ENCODE measurements at regions not wholly inside any gene's neighbourhood (a gene's known extent, or its start where the extent isn't known, plus 50 kb on each side); places are given as distances from the start of the nearest gene placed in this dataset.

DNA sequence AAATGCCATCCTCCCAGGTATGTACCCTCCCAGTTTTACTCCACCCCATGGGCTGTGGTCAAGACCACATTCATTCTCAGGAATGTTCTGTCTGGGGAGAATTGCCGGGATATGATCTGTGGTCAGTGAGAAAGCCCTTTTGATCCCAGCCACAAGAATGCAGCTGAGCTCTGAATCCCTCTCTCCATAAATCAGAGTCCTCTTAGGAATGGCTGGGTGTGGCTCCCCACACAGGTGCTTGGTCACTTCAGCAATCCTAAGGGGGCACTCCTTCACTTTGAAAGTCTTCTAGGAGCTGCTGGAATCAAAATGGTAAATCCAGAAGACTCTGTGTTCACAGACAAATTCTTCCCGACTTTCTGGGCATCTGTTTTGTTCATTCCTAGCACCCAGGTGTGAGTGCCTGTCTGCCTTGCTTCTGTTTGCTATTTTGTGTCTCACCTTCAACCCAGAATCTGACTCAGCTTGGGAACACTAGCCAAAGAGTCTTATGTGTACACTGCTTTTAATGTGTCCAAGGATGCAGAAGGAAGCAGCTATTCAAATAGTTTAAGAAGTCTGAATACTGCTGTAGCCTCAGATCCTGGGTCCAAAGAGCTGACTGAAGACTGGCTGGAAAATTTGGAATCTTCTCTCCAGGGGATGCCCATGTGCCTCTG is 144.6 kb upstream of the CDKN3 start:
- H3K4me3 ChIP-seq (replicated peaks in 1 of 3; ENCODE audit: low read depth in 2 of 3, low read length in 3 of 3), result no peak overlapping the region
- H3K9me3 ChIP-seq (replicated peaks in 1 of 2; ENCODE audit: control insufficient read depth in 1 of 2, insufficient read depth in 1 of 2, low read length in 2 of 2), result no peaks in the 10 kb centered on the region
- intact Hi-C loops (cut with micrococcal nuclease), result no loop called here
- H4K20me1 ChIP-seq (ENCODE audit: insufficient read depth, low read length), result no peaks in the 10 kb centered on the region
- no peak overlapping the region for H3K27ac ChIP-seq (ENCODE audit: low read depth in 1 of 2, low read length in 2 of 2)
- H3K4me2 ChIP-seq (replicated peaks; ENCODE audit: extremely low read depth, low read length, poor library complexity, severe bottlenecking), result no peak overlapping the region
- no peaks in the 10 kb centered on the region for H3K79me2 ChIP-seq (ENCODE audit: insufficient read depth, low read length)
- 80% methylated on average over 1 of the region's 2 CpGs for WGBS (ENCODE audit: insufficient coverage)
- no peaks in the 10 kb centered on the region for H3K4me1 ChIP-seq (ENCODE audit: control insufficient read depth in 1 of 2, insufficient read depth in 2 of 2, low read length in 2 of 2)
- Mint-ChIP-seq H3K36me3 (no peaks in the 10 kb centered on the region), H3K27ac (no peak overlapping the region), H3K4me3 (no peak overlapping the region), H3K4me1 (no peaks in the 10 kb centered on the region), H3K9me3 (peaks cover 0 to 11% (median 1%) of the 10 kb centered on the region in 7 donors), H3K27me3 (ENCODE audit: low read depth in 3 of 3) (peaks cover 3 to 6% (median 4%) of the 10 kb centered on the region in 3 donors)
- no peak for DNase-seq
- no peaks in the 10 kb centered on the region for H3K27me3 ChIP-seq (ENCODE audit: control insufficient read depth in 2 of 2, insufficient read depth in 2 of 2, low read length in 2 of 2)
- no peak overlapping the region for H2AFZ ChIP-seq (ENCODE audit: insufficient read depth, low read depth, low read length, poor library complexity, severe bottlenecking)
- H3K36me3 ChIP-seq (replicated peaks in 1 of 2; ENCODE audit: control insufficient read depth in 1 of 2, insufficient read depth in 2 of 2, low read length in 2 of 2), result no peaks in the 10 kb centered on the region
- TF ChIP-seq, protein P1, sequence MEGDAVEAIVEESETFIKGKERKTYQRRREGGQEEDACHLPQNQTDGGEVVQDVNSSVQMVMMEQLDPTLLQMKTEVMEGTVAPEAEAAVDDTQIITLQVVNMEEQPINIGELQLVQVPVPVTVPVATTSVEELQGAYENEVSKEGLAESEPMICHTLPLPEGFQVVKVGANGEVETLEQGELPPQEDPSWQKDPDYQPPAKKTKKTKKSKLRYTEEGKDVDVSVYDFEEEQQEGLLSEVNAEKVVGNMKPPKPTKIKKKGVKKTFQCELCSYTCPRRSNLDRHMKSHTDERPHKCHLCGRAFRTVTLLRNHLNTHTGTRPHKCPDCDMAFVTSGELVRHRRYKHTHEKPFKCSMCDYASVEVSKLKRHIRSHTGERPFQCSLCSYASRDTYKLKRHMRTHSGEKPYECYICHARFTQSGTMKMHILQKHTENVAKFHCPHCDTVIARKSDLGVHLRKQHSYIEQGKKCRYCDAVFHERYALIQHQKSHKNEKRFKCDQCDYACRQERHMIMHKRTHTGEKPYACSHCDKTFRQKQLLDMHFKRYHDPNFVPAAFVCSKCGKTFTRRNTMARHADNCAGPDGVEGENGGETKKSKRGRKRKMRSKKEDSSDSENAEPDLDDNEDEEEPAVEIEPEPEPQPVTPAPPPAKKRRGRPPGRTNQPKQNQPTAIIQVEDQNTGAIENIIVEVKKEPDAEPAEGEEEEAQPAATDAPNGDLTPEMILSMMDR (IDR thresholded peaks at IDR 0.05), result no peak
- no peak overlapping the region for H3K9ac ChIP-seq (ENCODE audit: insufficient read depth, low read length, poor library complexity, severe bottlenecking)

DNA sequence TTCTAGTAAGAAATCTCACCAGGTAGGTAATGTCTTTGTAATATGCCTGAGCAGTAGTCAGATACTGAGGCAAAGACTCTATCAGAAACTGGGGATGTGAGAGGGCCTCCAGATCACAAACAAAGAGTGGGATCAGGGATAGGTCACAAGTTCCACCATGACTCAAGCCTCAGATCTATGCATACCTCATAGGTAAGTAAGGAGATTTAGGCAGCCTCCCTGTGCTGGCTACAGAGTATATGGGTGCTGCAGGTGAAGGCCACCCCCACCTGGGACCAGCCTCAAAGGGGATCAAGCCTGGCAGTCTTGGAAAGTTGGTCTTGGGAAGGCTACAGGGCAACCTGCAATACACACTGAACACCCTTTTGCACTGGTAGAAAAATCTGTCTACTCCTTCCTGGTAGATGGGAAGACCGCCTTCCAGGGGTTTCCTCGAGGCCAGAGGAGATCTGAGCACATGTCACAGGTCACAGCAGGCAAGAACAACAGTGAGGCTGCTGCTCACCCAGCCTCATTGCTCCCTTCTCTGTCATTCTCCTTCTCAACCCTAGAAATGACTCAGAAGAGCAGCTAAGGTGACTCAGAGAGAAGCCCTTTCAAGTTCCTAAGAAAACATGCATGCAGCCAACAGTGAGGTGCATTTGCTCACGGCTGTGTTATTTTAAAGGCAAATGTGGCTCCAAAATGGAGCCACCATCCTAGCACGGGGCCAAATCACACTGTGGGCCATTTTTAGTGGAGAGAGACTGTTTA is 143.4 kb upstream of the CDKN3 start:
- no peaks in the 10 kb centered on the region for H3K9me3 ChIP-seq (replicated peaks in 1 of 2; ENCODE audit: control insufficient read depth in 1 of 2, insufficient read depth in 1 of 2, low read length in 2 of 2)
- H3K27me3 ChIP-seq (ENCODE audit: control insufficient read depth in 2 of 2, insufficient read depth in 2 of 2, low read length in 2 of 2), result no peaks in the 10 kb centered on the region
- no peaks in the 10 kb centered on the region for H3K36me3 ChIP-seq (replicated peaks in 1 of 2; ENCODE audit: control insufficient read depth in 1 of 2, insufficient read depth in 2 of 2, low read length in 2 of 2)
- H3K27ac ChIP-seq (ENCODE audit: low read depth in 1 of 2, low read length in 2 of 2), result no peak overlapping the region
- H3K4me1 ChIP-seq (ENCODE audit: control insufficient read depth in 1 of 2, insufficient read depth in 2 of 2, low read length in 2 of 2), result no peaks in the 10 kb centered on the region
- H3K9ac ChIP-seq (ENCODE audit: insufficient read depth, low read length, poor library complexity, severe bottlenecking), result no peak overlapping the region
- Mint-ChIP-seq H3K4me3 (no peak overlapping the region), H3K27me3 (ENCODE audit: low read depth in 3 of 3) (peaks cover 3 to 6% (median 4%) of the 10 kb centered on the region in 3 donors), H3K4me1 (no peaks in the 10 kb centered on the region), H3K36me3 (no peaks in the 10 kb centered on the region), H3K9me3 (peaks cover 0 to 9% (median 1%) of the 10 kb centered on the region in 7 donors), H3K27ac (no peak overlapping the region)
- 79% methylated on average over 2 of the region's 4 CpGs for WGBS (ENCODE audit: insufficient coverage)
- intact Hi-C loops (cut with micrococcal nuclease), result no loop called here
- TF ChIP-seq, protein P1 (IDR thresholded peaks at IDR 0.05), result no peak
- H3K4me2 ChIP-seq (replicated peaks; ENCODE audit: extremely low read depth, low read length, poor library complexity, severe bottlenecking), result no peak overlapping the region
- no peaks in the 10 kb centered on the region for H3K79me2 ChIP-seq (ENCODE audit: insufficient read depth, low read length)
- no peak overlapping the region for H3K4me3 ChIP-seq (replicated peaks in 1 of 3; ENCODE audit: low read depth in 2 of 3, low read length in 3 of 3)
- H4K20me1 ChIP-seq (ENCODE audit: insufficient read depth, low read length), result no peaks in the 10 kb centered on the region
- no peak for DNase-seq
- no peak overlapping the region for H2AFZ ChIP-seq (ENCODE audit: insufficient read depth, low read depth, low read length, poor library complexity, severe bottlenecking)

Measured in CD14-positive monocyte (primary cell).